Fibroblast of skin of back (primary cell): ENCODE measurements at regions not wholly inside any gene's neighbourhood (a gene's known extent, or its start where the extent isn't known, plus 50 kb on each side); places are given as distances from the start of the nearest gene placed in this dataset.

ENCODE experiments used
- DNase-seq: peaks from one replicate; pipeline ENCODE4 v3.0.0-alpha.2; 2013

- no peak for DNase-seq
Observed at GRCh38 chr16:7183768-7184167, 148.9 kb upstream of the RBFOX1 start.

DNA sequence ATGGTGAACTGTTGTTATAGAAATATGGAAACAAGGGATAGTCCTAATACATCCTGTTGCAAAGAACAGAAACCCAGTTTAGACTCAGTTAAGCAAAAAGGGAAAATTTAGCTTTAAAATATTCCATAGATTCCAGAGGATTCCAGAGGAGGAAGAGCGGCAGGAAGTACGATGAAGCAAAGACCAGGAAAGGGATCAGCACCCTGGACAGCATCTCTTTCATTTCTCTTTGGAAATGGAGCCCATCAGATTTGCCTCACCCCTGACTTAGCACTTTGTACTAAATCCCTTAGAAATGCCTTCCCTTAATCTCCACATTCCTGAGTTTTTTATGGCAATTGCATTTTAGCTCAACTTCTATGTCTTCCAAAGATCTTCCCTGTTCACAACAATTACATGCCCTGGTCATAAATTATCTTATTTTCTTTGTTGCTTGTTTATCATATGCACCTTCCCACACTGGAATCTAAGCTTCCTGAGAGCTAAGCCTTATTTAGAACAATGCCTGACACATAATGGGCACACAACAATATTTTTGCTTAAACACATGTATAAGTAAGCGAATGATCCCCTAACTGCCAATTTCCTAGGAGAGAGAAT lies 150.0 kb upstream of the RBFOX1 start:
- no peak for DNase-seq

DNA sequence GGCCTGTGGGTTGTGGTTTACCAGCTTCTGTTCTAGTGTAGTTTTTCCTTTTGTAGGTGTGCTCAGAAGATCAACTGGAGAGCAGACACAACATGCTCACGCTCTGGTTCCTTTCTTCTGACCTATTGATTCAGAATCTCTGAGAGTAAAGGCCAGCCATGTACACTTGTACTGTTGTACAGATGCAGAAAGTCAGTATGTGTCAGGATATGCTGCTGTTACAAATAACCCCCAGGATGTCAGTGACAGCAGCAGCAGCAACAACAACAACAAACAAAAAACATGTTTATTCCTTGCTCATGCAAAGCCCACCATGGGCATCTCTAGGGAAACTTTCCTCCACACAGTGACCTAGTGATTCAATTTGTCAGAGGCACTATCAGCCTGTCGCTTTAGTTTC lies 154.8 kb upstream of the RBFOX1 start:
- DNase-seq: no peak

- no peak for DNase-seq
Observed at GRCh38 chr16:7171151-7171550, 161.5 kb upstream of the RBFOX1 start.

GRCh38 chr16:7167626-7168025 lies 165.0 kb upstream of the RBFOX1 start:
- no peak for DNase-seq

- no peak for DNase-seq
Observed at GRCh38 chr16:7161891-7162290, 170.8 kb upstream of the RBFOX1 start.

DNA sequence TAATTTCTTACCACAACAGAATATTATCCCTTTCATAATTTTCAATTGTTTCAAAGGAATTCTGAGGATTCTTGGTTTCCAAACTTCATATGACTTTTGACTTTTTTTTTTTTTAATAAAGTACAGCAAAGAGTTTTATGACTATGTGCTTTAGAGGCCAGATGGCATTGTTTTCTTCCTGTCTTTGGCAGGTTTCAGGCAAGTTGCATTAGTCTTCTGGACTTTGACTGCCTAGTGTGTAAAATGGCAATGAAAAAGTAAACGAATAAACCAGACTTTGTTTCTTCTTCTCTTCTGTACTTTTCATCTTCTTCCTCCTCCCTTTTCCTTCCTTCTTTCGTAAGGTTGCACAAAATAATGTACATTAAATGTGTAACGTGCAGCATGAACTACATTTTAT lies 172.6 kb upstream of the RBFOX1 start:
- DNase-seq: no peak

- no peak for DNase-seq
Observed at GRCh38 chr16:7158481-7158880, 174.2 kb upstream of the RBFOX1 start.

- no peak for DNase-seq
Observed at GRCh38 chr16:7150230-7150629, 182.4 kb upstream of the RBFOX1 start.

GRCh38 chr16:7148606-7149005 lies 184.0 kb upstream of the RBFOX1 start:
- DNase-seq: no peak

- DNase-seq: no peak
Observed at GRCh38 chr16:7140899-7141298, 191.7 kb upstream of the RBFOX1 start.

- no peak for DNase-seq
Observed at GRCh38 chr16:7137560-7138330, 194.9 kb upstream of the RBFOX1 start.

- no peak for DNase-seq
Observed at GRCh38 chr16:7132465-7132864, 200.2 kb upstream of the RBFOX1 start.

- no peak for DNase-seq
Observed at GRCh38 chr16:7124701-7125100, 207.9 kb upstream of the RBFOX1 start.

DNA sequence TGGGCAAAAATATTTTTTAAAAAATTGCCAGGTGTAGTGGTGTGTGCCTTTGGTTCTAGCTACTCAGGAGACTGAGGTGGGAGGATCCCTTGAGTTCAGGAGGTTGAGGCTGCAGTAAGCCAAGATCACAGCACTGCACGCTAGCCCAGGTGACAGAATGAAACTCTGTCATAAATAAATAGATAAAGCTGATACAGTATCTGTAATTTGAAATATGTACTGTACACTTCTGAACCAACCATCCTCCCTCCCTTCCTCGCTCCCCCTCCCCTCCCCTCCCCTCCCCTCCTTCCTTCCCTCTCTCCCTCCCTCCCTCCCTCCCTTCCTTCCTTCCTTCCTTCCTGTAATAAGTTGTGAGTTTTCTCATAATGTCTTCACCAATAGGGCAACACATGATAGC lies 208.4 kb upstream of the RBFOX1 start:
- no peak for DNase-seq

GRCh38 chr16:7116734-7117133 lies 215.9 kb upstream of the RBFOX1 start:
- no peak for DNase-seq

- DNase-seq: no peak
Observed at GRCh38 chr16:7115898-7116297, 216.7 kb upstream of the RBFOX1 start.

- DNase-seq: no peak
Observed at GRCh38 chr16:7113949-7114348, 218.7 kb upstream of the RBFOX1 start.

- DNase-seq: no peak
Observed at GRCh38 chr16:7113395-7113794, 219.2 kb upstream of the RBFOX1 start.

DNA sequence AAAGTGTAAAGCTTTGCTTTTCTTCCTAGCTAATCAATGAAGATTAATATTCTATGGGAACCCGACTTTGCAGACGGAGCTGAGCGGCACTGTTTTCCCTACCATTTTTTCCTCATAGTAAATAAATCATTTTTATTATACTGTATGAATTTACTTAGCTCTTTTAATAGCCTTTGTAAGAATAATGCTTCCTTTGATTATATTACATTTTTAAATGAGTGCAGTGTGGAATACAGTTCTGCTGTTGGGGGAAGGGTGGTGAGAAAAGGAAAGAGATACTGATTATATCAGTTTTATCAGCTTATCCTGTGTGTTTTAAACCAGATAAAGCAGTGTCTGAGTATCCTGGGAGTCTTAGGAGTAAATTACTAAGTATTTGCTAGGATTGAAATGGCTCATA lies 221.4 kb upstream of the RBFOX1 start:
- no peak for DNase-seq

- no peak for DNase-seq
Observed at GRCh38 chr16:7107436-7107835, 225.2 kb upstream of the RBFOX1 start.

- no peak for DNase-seq
Observed at GRCh38 chr16:7103056-7103455, 229.6 kb upstream of the RBFOX1 start.

DNA sequence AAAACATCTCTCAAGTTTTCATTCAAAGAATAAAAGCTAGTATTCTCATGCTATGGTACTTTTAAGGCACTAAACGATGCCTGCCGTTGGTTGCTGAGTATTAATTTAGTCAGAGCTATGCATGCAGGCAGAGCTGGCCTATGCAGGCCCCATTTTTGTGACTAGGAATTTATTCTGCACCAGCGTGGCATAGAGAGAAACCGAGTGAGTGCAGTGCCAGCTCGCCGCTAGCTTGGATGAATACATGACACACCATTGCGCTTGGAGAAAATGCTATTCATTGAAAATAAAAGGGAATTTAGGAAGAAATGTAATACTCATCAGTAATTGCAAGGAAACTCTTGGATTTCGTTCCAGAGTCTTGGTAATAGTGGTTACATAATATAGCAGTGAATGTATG lies 231.6 kb upstream of the RBFOX1 start:
- no peak for DNase-seq

- no peak for DNase-seq
Observed at GRCh38 chr16:7097518-7097917, 235.1 kb upstream of the RBFOX1 start.

DNA sequence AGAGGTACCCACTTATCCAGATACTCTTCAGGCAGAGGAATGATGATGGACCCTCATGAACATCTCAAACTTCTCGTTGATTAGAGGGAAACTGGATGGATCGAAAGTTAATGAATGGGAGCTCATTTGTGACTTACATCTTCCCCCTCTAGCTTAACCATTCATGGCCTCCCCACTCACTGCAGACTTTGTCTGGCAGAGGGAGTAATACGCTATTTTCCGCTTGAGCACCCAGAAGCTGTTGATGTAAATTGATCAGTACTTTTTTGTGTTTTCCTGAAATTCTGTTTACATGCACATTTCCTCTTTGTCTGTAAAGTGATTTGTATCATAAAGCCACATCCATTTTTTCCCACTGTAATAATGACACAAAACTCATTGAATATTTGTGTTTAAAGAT lies 239.1 kb upstream of the RBFOX1 start:
- DNase-seq: no peak
